H9 (cell line): ENCODE measurements at regions not wholly inside any gene's neighbourhood (a gene's known extent, or its start where the extent isn't known, plus 50 kb on each side); places are given as distances from the start of the nearest gene placed in this dataset.

Experiments used
- DNase-seq: peaks from one replicate; pipeline ENCODE4 v3.0.0-alpha.2; 2017
- H2AFZ ChIP-seq: one replicate; pipeline ENCODE4 v1.6.1; 2013; ENCODE audit warnings: mild to moderate bottlenecking, low read length, control low read depth, moderate library complexity
- H2AK5ac ChIP-seq: 2 replicates; pipeline ENCODE4 v1.6.1; 2013; ENCODE audit warnings: low read length, control low read depth, mixed read lengths; ENCODE audit not compliant: insufficient read length
- H2BK120ac ChIP-seq: one replicate; pipeline ENCODE4 v1.6.1; 2013; ENCODE audit warnings: low read depth, mild to moderate bottlenecking, low read length, control low read depth, inconsistent platforms; ENCODE audit not compliant: poor library complexity, severe bottlenecking
- H2BK12ac ChIP-seq: 2 replicates; pipeline ENCODE4 v1.6.1; 2013; ENCODE audit warnings: low read length, control low read depth, mixed read lengths, low read depth; ENCODE audit not compliant: insufficient read length
- H2BK15ac ChIP-seq: 2 replicates; pipeline ENCODE4 v1.6.1; 2013; ENCODE audit warnings: low read depth, low read length, control low read depth
- H2BK20ac ChIP-seq: one replicate; pipeline ENCODE4 v1.6.1; 2013; ENCODE audit warnings: low read depth, mild to moderate bottlenecking, low read length, control low read depth, inconsistent platforms; ENCODE audit not compliant: poor library complexity, severe bottlenecking
- H2BK5ac ChIP-seq: 2 replicates; pipeline ENCODE4 v1.6.1; 2013; ENCODE audit warnings: low read length, control low read depth, mixed read lengths; ENCODE audit not compliant: insufficient read length
- H3K14ac ChIP-seq: 2 replicates; pipeline ENCODE4 v1.6.1; 2013; ENCODE audit warnings: low read length, control low read depth; ENCODE audit not compliant: insufficient read depth
- H3K18ac ChIP-seq: 2 replicates; pipeline ENCODE4 v1.6.1; 2013; ENCODE audit warnings: low read depth, mild to moderate bottlenecking, mixed read lengths, low read length, control low read depth; ENCODE audit not compliant: insufficient read length
- H3K23ac ChIP-seq: 2 replicates; pipeline ENCODE4 v1.6.1; 2013; ENCODE audit warnings: low read length, control low read depth, mixed read lengths, low read depth; ENCODE audit not compliant: insufficient read length
- H3K23me2 ChIP-seq: 2 replicates; pipeline ENCODE4 v1.6.1; 2013; ENCODE audit warnings: low read depth, mild to moderate bottlenecking, mixed read lengths, low read length, control low read depth; ENCODE audit not compliant: insufficient read length, poor library complexity, severe bottlenecking
- H3K27ac ChIP-seq: 2 replicates; pipeline ENCODE4 v1.5.1; 2013; ENCODE audit warnings: low read length, control low read depth, mixed read lengths, low read depth; ENCODE audit not compliant: insufficient read length
- H3K27me3 ChIP-seq: 2 replicates; pipeline ENCODE4 v1.6.1; 2013; ENCODE audit warnings: low read length, control low read depth, inconsistent platforms; ENCODE audit not compliant: insufficient read depth
- H3K4ac ChIP-seq: 2 replicates; pipeline ENCODE4 v1.6.1; 2013; ENCODE audit warnings: low read depth, mild to moderate bottlenecking, control low read depth, inconsistent platforms, low read length, moderate library complexity
- H3K4me1 ChIP-seq: 2 replicates; pipeline ENCODE4 v1.6.1; 2013; ENCODE audit warnings: low read length, control low read depth, inconsistent platforms; ENCODE audit not compliant: insufficient read depth
- H3K4me2 ChIP-seq: 2 replicates; pipeline ENCODE4 v1.6.1; 2013; ENCODE audit warnings: low read length, control low read depth, mixed read lengths; ENCODE audit not compliant: insufficient read length, insufficient read depth
- H3K56ac ChIP-seq: 2 replicates; pipeline ENCODE4 v1.6.1; 2013; ENCODE audit warnings: low read depth, mild to moderate bottlenecking, mixed read lengths, low read length, control low read depth; ENCODE audit not compliant: insufficient read length
- H3K79me1 ChIP-seq: 2 replicates; pipeline ENCODE4 v1.6.1; 2013; ENCODE audit warnings: low read depth, mild to moderate bottlenecking, moderate library complexity, low read length, control low read depth, inconsistent platforms; ENCODE audit not compliant: insufficient read depth, poor library complexity, severe bottlenecking
- H3K79me2 ChIP-seq: 2 replicates; pipeline ENCODE4 v1.6.1; 2013; ENCODE audit warnings: low read length, control low read depth, inconsistent platforms; ENCODE audit not compliant: insufficient read depth
- H3K9ac ChIP-seq: 2 replicates; pipeline ENCODE4 v1.6.1; 2013; ENCODE audit warnings: low read length, control low read depth, mixed read lengths; ENCODE audit not compliant: insufficient read length; ENCODE audit errors: extremely low read depth
- H3K9me3 ChIP-seq: one replicate; pipeline ENCODE4 v1.6.1; 2013; ENCODE audit warnings: low read depth, low read length, inconsistent platforms; ENCODE audit not compliant: control insufficient read depth
- H3T11ph ChIP-seq: one replicate; pipeline ENCODE4 v1.6.1; 2013; ENCODE audit warnings: mild to moderate bottlenecking, low read length, control low read depth, inconsistent platforms
- H4K20me1 ChIP-seq: one replicate; pipeline ENCODE4 v1.6.1; 2013; ENCODE audit not compliant: control insufficient read depth, insufficient read length, insufficient read depth
- H4K5ac ChIP-seq: 2 replicates; pipeline ENCODE4 v1.6.1; 2013; ENCODE audit warnings: low read depth, mild to moderate bottlenecking, mixed read lengths, low read length, control low read depth; ENCODE audit not compliant: insufficient read length
- H4K8ac ChIP-seq: replicated peaks from 2 replicates; pipeline ENCODE4 v1.6.1; 2013; ENCODE audit warnings: low read length, control low read depth, mixed read lengths, low read depth; ENCODE audit not compliant: insufficient read length
- H4K91ac ChIP-seq: 2 replicates; pipeline ENCODE4 v1.6.1; 2013; ENCODE audit warnings: low read depth, mild to moderate bottlenecking, moderate library complexity, mixed read lengths, low read length, control low read depth; ENCODE audit not compliant: insufficient read length
- H3K27ac Mint-ChIP-seq, 3 experiments: 2 replicates in 2 of 3; 3 replicates in 1 of 3; pipeline ENCODE4 v1.8.0; 2020 to 2021; ENCODE audit warnings: mixed read lengths in 3 of 3, mild to moderate bottlenecking in 1 of 3, moderate library complexity in 1 of 3
- H3K27me3 Mint-ChIP-seq: 2 replicates; pipeline ENCODE4 v1.8.0; 2021; ENCODE audit warnings: low read depth, mild to moderate bottlenecking, moderate library complexity, mixed read lengths
- H3K36me3 Mint-ChIP-seq, 3 experiments: 2 replicates in 2 of 3; 3 replicates in 1 of 3; pipeline ENCODE4 v1.8.0; 2020 to 2021; ENCODE audit warnings: low read depth in 3 of 3, mixed read lengths in 3 of 3; ENCODE audit not compliant: insufficient read depth in 1 of 3
- H3K4me1 Mint-ChIP-seq, 2 experiments: 2 replicates each; pipeline ENCODE4 v1.8.0; 2020; ENCODE audit warnings: mixed read lengths in 2 of 2
- H3K4me3 Mint-ChIP-seq, 2 experiments: 2 replicates in 1 of 2; 3 replicates in 1 of 2; pipeline ENCODE4 v1.8.0; 2020 to 2021; ENCODE audit warnings: mild to moderate bottlenecking in 2 of 2, mixed read lengths in 2 of 2, moderate library complexity in 1 of 2
- H3K9me3 Mint-ChIP-seq, 2 experiments: 2 replicates in 1 of 2; 3 replicates in 1 of 2; pipeline ENCODE4 v1.8.0; 2020; ENCODE audit warnings: mild to moderate bottlenecking in 2 of 2, mixed read lengths in 2 of 2, moderate library complexity in 1 of 2
- CTCF ChIP-seq: fragments of 200-600 bp; sonication (generic); conservative IDR thresholded peaks from 3 replicates; pipeline ENCODE4 v1.8.0; 2021; ENCODE audit warnings: antibody characterized with exemption, mild to moderate bottlenecking
- WGBS: extraction: QIAGEN DNeasy Blood & Tissue Kit; methylation state at CpG from one replicate; pipeline ENCODE4 v1.1.7; 2013; ENCODE audit warnings: missing lambda C conversion rate, low lambda C conversion rate, mixed read lengths; ENCODE audit not compliant: insufficient read length; ENCODE audit errors: extremely low coverage; 5-methylcytosine and 5-hydroxymethylcytosine counted together

GRCh38 chr2:12091201-12091806, 344.9 kb downstream of the LPIN1 start:
- Histone ChIP-seq H3K9ac (no peak overlapping the region), H2AK5ac (no peak overlapping the region), H3K56ac (no peak overlapping the region), H3K23me2 (no peaks in the 10 kb centered on the region), H3K4me1 (peaks cover 6% of the 10 kb centered on the region), H4K8ac (no peak overlapping the region), H2BK20ac (peak overlapping the region; percentile 45), H3K9me3 (no peaks in the 10 kb centered on the region), H4K5ac (no peak overlapping the region), H3K27ac (no peak overlapping the region), H3K18ac (no peak overlapping the region), H4K91ac (no peak overlapping the region), H3K79me2 (no peaks in the 10 kb centered on the region), H3T11ph (no peak overlapping the region), H3K4me2 (no peak overlapping the region), H2BK12ac (no peak overlapping the region), H3K79me1 (no peaks in the 10 kb centered on the region), H4K20me1 (no peaks in the 10 kb centered on the region), H3K4ac (no peak overlapping the region), H3K14ac (no peak overlapping the region), H2BK5ac (no peak overlapping the region), H3K23ac (no peak overlapping the region), H2AFZ (no peak overlapping the region), H3K27me3 (no peaks in the 10 kb centered on the region), H2BK15ac (no peak overlapping the region), H2BK120ac (no peak overlapping the region)
- Mint-ChIP-seq H3K27ac (no peak overlapping the region), H3K4me1 (peaks cover 16 to 27% of the 10 kb centered on the region in 2 experiments), H3K4me3 (no peak overlapping the region), H3K27me3 (no peaks in the 10 kb centered on the region), H3K36me3 (peaks cover 0 to 7% (median 4%) of the 10 kb centered on the region in 3 experiments; a peak in 5 of 7 replicates), H3K9me3 (peaks cover 0 to 4% of the 10 kb centered on the region in 2 experiments; a peak in 1 of 5 replicates)
- WGBS: no CpG with 5 or more reads among the region's 4 CpGs
- DNase-seq: no peak
- no peak for TF ChIP-seq CTCF
